ENCODE measurements at regions not wholly inside any gene's neighbourhood (a gene's known extent, or its start where the extent isn't known, plus 50 kb on each side); places are given as distances from the start of the nearest gene placed in this dataset.
"Not testable (repeated sequence)": the region's sequence is repeated elsewhere in the genome, so short reads cannot be mapped to it uniquely, and the experiment has no call there.

- no peak for DNase-seq (ENCODE audit: low read depth)
Observed at GRCh38 chr18:78410094-78410786, 569.4 kb upstream of the SALL3 start.

- no peak for DNase-seq (ENCODE audit: low read depth)
Observed at GRCh38 chr18:78411539-78411938, 568.1 kb upstream of the SALL3 start.

- no peak for DNase-seq (ENCODE audit: low read depth)
Observed at GRCh38 chr18:78414302-78414701, 565.3 kb upstream of the SALL3 start.

GRCh38 chr18:78416853-78417252 is 562.8 kb upstream of the SALL3 start:
- no peak for DNase-seq (ENCODE audit: low read depth)

- no peak for DNase-seq (ENCODE audit: low read depth)
Observed at GRCh38 chr18:78418379-78418778, 561.2 kb upstream of the SALL3 start.

- no peak for DNase-seq (ENCODE audit: low read depth)
Observed at GRCh38 chr18:78419171-78419570, 560.4 kb upstream of the SALL3 start.

- DNase-seq (ENCODE audit: low read depth), result no peak
Observed at GRCh38 chr18:78420116-78420515, 559.5 kb upstream of the SALL3 start.

GRCh38 chr18:78421392-78421791 is 558.2 kb upstream of the SALL3 start:
- no peak for DNase-seq (ENCODE audit: low read depth)

GRCh38 chr18:78422336-78422735 is 557.3 kb upstream of the SALL3 start:
- no peak for DNase-seq (ENCODE audit: low read depth)

GRCh38 chr18:78423811-78424210 is 555.8 kb upstream of the SALL3 start:
- DNase-seq (ENCODE audit: low read depth), result no peak

GRCh38 chr18:78424403-78425018 is 555.1 kb upstream of the SALL3 start:
- no peak for DNase-seq (ENCODE audit: low read depth)

- no peak for DNase-seq (ENCODE audit: low read depth)
Observed at GRCh38 chr18:78425019-78425412, 554.6 kb upstream of the SALL3 start.

GRCh38 chr18:78427081-78427480 is 552.5 kb upstream of the SALL3 start:
- no peak for DNase-seq (ENCODE audit: low read depth)

GRCh38 chr18:78429127-78430108 is 550.2 kb upstream of the SALL3 start:
- no peak for DNase-seq (ENCODE audit: low read depth)

- no peak for DNase-seq (ENCODE audit: low read depth)
Observed at GRCh38 chr18:78430131-78430758, 549.4 kb upstream of the SALL3 start.

- DNase-seq (ENCODE audit: low read depth), result no peak
Observed at GRCh38 chr18:78431606-78432005, 548.0 kb upstream of the SALL3 start.

- no peak for DNase-seq (ENCODE audit: low read depth)
Observed at GRCh38 chr18:78433562-78433961, 546.1 kb upstream of the SALL3 start.

- DNase-seq (ENCODE audit: low read depth), result no peak
Observed at GRCh38 chr18:78436110-78436509, 543.5 kb upstream of the SALL3 start.

- DNase-seq (ENCODE audit: low read depth), result not testable (repeated sequence)
Observed at GRCh38 chr18:78438235-78438634, 541.4 kb upstream of the SALL3 start.

GRCh38 chr18:78445880-78446279 is 533.7 kb upstream of the SALL3 start:
- no peak for DNase-seq (ENCODE audit: low read depth)

- DNase-seq (ENCODE audit: low read depth), result no peak
Observed at GRCh38 chr18:78447211-78447610, 532.4 kb upstream of the SALL3 start.

- no peak for DNase-seq (ENCODE audit: low read depth)
Observed at GRCh38 chr18:78448106-78448505, 531.5 kb upstream of the SALL3 start.

All from M059J (cell line).